ENCODE measurements at regions not wholly inside any gene's neighbourhood (a gene's known extent, or its start where the extent isn't known, plus 50 kb on each side); places are given as distances from the start of the nearest gene placed in this dataset.

GRCh38 chrX:113804819-113805218 is 779.1 kb upstream of the HTR2C start:
- Histone ChIP-seq H3K27me3 (ENCODE audit: control insufficient read depth in 1 of 2, insufficient read depth in 1 of 2, low read length in 2 of 2) (peaks cover 0 to 18% of the 10 kb centered on the region in 2 experiments), H3K4ac (ENCODE audit: low read depth in 1 of 2, low read length in 2 of 2) (no peak overlapping the region), H2BK120ac (ENCODE audit: low read depth, low read length) (no peak overlapping the region), H3K4me3 (ENCODE audit: insufficient read depth in 1 of 2, low read depth in 1 of 2, low read length in 2 of 2) (no peak overlapping the region), H4K91ac (ENCODE audit: low read length) (no peak overlapping the region), H3K79me1 (replicated peaks; ENCODE audit: low read length, poor library complexity, severe bottlenecking) (no peaks in the 10 kb centered on the region), H4K8ac (ENCODE audit: low read length) (no peak overlapping the region), H3K23ac (ENCODE audit: low read length in 2 of 2) (no peak overlapping the region), H3K9me3 (ENCODE audit: control insufficient read depth, low read length) (no peaks in the 10 kb centered on the region), H3K14ac (ENCODE audit: low read length in 2 of 2) (no peak overlapping the region), H3K9ac (ENCODE audit: low read length) (no peak overlapping the region), H2BK15ac (ENCODE audit: low read depth, poor library complexity, severe bottlenecking) (no peak overlapping the region), H3K4me2 (ENCODE audit: low read length, poor library complexity, severe bottlenecking) (no peak overlapping the region), H3K18ac (ENCODE audit: low read depth in 1 of 2, low read length in 2 of 2) (no peak overlapping the region), H2BK12ac (ENCODE audit: low read length in 2 of 2) (no peak overlapping the region), H3K27ac (ENCODE audit: low read length, poor library complexity, severe bottlenecking) (no peak overlapping the region), H3K4me1 (ENCODE audit: control insufficient read depth, insufficient read depth, low read depth, low read length) (no peaks in the 10 kb centered on the region), H3K36me3 (ENCODE audit: control insufficient read depth in 1 of 2, insufficient read depth in 2 of 2, low read depth in 1 of 2, low read length in 2 of 2) (no peaks in the 10 kb centered on the region), H2AK5ac (ENCODE audit: low read length, severe bottlenecking) (no peak overlapping the region), H2AFZ (ENCODE audit: low read depth, low read length) (no peak overlapping the region), H2BK5ac (ENCODE audit: low read depth, low read length, poor library complexity, severe bottlenecking) (no peak overlapping the region)
- WGBS = 100% methylated on average over 2 of the region's 3 CpGs
- DNase-seq = no peak

- Histone ChIP-seq H2BK12ac (ENCODE audit: low read length in 2 of 2) (no peak overlapping the region), H3K18ac (ENCODE audit: low read depth in 1 of 2, low read length in 2 of 2) (no peak overlapping the region), H3K23ac (ENCODE audit: low read length in 2 of 2) (no peak overlapping the region), H3K27me3 (ENCODE audit: control insufficient read depth in 1 of 2, insufficient read depth in 1 of 2, low read length in 2 of 2) (peaks cover 0 to 18% of the 10 kb centered on the region in 2 experiments), H3K4me1 (ENCODE audit: control insufficient read depth, insufficient read depth, low read depth, low read length) (no peaks in the 10 kb centered on the region), H3K4me2 (ENCODE audit: low read length, poor library complexity, severe bottlenecking) (no peak overlapping the region), H3K79me1 (replicated peaks; ENCODE audit: low read length, poor library complexity, severe bottlenecking) (no peaks in the 10 kb centered on the region), H4K91ac (ENCODE audit: low read length) (no peak overlapping the region), H3K4me3 (ENCODE audit: insufficient read depth in 1 of 2, low read depth in 1 of 2, low read length in 2 of 2) (no peak overlapping the region), H2AFZ (ENCODE audit: low read depth, low read length) (no peak overlapping the region), H3K4ac (ENCODE audit: low read depth in 1 of 2, low read length in 2 of 2) (no peak overlapping the region), H4K8ac (ENCODE audit: low read length) (no peak overlapping the region), H2BK15ac (ENCODE audit: low read depth, poor library complexity, severe bottlenecking) (no peak overlapping the region), H2BK120ac (ENCODE audit: low read depth, low read length) (no peak overlapping the region), H3K36me3 (ENCODE audit: control insufficient read depth in 1 of 2, insufficient read depth in 2 of 2, low read depth in 1 of 2, low read length in 2 of 2) (no peaks in the 10 kb centered on the region), H2AK5ac (ENCODE audit: low read length, severe bottlenecking) (no peak overlapping the region), H3K9ac (ENCODE audit: low read length) (no peak overlapping the region), H3K14ac (ENCODE audit: low read length in 2 of 2) (no peak overlapping the region), H3K9me3 (ENCODE audit: control insufficient read depth, low read length) (no peaks in the 10 kb centered on the region), H3K27ac (ENCODE audit: low read length, poor library complexity, severe bottlenecking) (no peak overlapping the region), H2BK5ac (ENCODE audit: low read depth, low read length, poor library complexity, severe bottlenecking) (no peak overlapping the region)
- 64% methylated on average over 2 of the region's 3 CpGs for WGBS
- DNase-seq = no peak
Measured at GRCh38 chrX:113804291-113804690, 779.6 kb upstream of the HTR2C start.

GRCh38 chrX:113802837-113803236 is 781.0 kb upstream of the HTR2C start:
- no peak overlapping the region for H3K27ac ChIP-seq (ENCODE audit: low read length, poor library complexity, severe bottlenecking)
- H3K79me1 ChIP-seq (replicated peaks; ENCODE audit: low read length, poor library complexity, severe bottlenecking) = no peaks in the 10 kb centered on the region
- H2BK15ac ChIP-seq (ENCODE audit: low read depth, poor library complexity, severe bottlenecking) = no peak overlapping the region
- no peak overlapping the region for H3K4ac ChIP-seq (ENCODE audit: low read depth in 1 of 2, low read length in 2 of 2)
- H2AFZ ChIP-seq (ENCODE audit: low read depth, low read length) = no peak overlapping the region
- H3K18ac ChIP-seq (ENCODE audit: low read depth in 1 of 2, low read length in 2 of 2) = no peak overlapping the region
- H4K91ac ChIP-seq (ENCODE audit: low read length) = no peak overlapping the region
- no peak overlapping the region for H2BK12ac ChIP-seq (ENCODE audit: low read length in 2 of 2)
- no peak overlapping the region for H2BK5ac ChIP-seq (ENCODE audit: low read depth, low read length, poor library complexity, severe bottlenecking)
- no peak overlapping the region for H3K4me2 ChIP-seq (ENCODE audit: low read length, poor library complexity, severe bottlenecking)
- no peak overlapping the region for H2AK5ac ChIP-seq (ENCODE audit: low read length, severe bottlenecking)
- peaks cover 0 to 16% of the 10 kb centered on the region in 2 experiments for H3K27me3 ChIP-seq (ENCODE audit: control insufficient read depth in 1 of 2, insufficient read depth in 1 of 2, low read length in 2 of 2)
- WGBS = no CpG with 5 or more reads among the region's 4 CpGs
- no peak overlapping the region for H3K23ac ChIP-seq (ENCODE audit: low read length in 2 of 2)
- no peak overlapping the region for H3K4me3 ChIP-seq (ENCODE audit: insufficient read depth in 1 of 2, low read depth in 1 of 2, low read length in 2 of 2)
- H3K4me1 ChIP-seq (ENCODE audit: control insufficient read depth, insufficient read depth, low read depth, low read length) = no peaks in the 10 kb centered on the region
- no peak overlapping the region for H3K14ac ChIP-seq (ENCODE audit: low read length in 2 of 2)
- no peak overlapping the region for H3K9ac ChIP-seq (ENCODE audit: low read length)
- H2BK120ac ChIP-seq (ENCODE audit: low read depth, low read length) = no peak overlapping the region
- no peak for DNase-seq
- H4K8ac ChIP-seq (ENCODE audit: low read length) = no peak overlapping the region
- H3K36me3 ChIP-seq (ENCODE audit: control insufficient read depth in 1 of 2, insufficient read depth in 2 of 2, low read depth in 1 of 2, low read length in 2 of 2) = no peaks in the 10 kb centered on the region
- no peaks in the 10 kb centered on the region for H3K9me3 ChIP-seq (ENCODE audit: control insufficient read depth, low read length)

GRCh38 chrX:113800955-113801354 is 782.9 kb upstream of the HTR2C start:
- no peak overlapping the region for H3K23ac ChIP-seq (ENCODE audit: low read length in 2 of 2)
- no peak overlapping the region for H3K4me2 ChIP-seq (ENCODE audit: low read length, poor library complexity, severe bottlenecking)
- H3K27ac ChIP-seq (ENCODE audit: low read length, poor library complexity, severe bottlenecking) = no peak overlapping the region
- no peak overlapping the region for H2BK12ac ChIP-seq (ENCODE audit: low read length in 2 of 2)
- no peaks in the 10 kb centered on the region for H3K79me1 ChIP-seq (replicated peaks; ENCODE audit: low read length, poor library complexity, severe bottlenecking)
- H3K4me3 ChIP-seq (ENCODE audit: insufficient read depth in 1 of 2, low read depth in 1 of 2, low read length in 2 of 2) = no peak overlapping the region
- DNase-seq = no peak
- H4K91ac ChIP-seq (ENCODE audit: low read length) = no peak overlapping the region
- no peak overlapping the region for H3K14ac ChIP-seq (ENCODE audit: low read length in 2 of 2)
- no peak overlapping the region for H2BK15ac ChIP-seq (ENCODE audit: low read depth, poor library complexity, severe bottlenecking)
- no peak overlapping the region for H2BK5ac ChIP-seq (ENCODE audit: low read depth, low read length, poor library complexity, severe bottlenecking)
- no peaks in the 10 kb centered on the region for H3K36me3 ChIP-seq (ENCODE audit: control insufficient read depth in 1 of 2, insufficient read depth in 2 of 2, low read depth in 1 of 2, low read length in 2 of 2)
- no peak overlapping the region for H3K9ac ChIP-seq (ENCODE audit: low read length)
- no peak overlapping the region for H3K18ac ChIP-seq (ENCODE audit: low read depth in 1 of 2, low read length in 2 of 2)
- H2AK5ac ChIP-seq (ENCODE audit: low read length, severe bottlenecking) = no peak overlapping the region
- H4K8ac ChIP-seq (ENCODE audit: low read length) = no peak overlapping the region
- H3K9me3 ChIP-seq (ENCODE audit: control insufficient read depth, low read length) = no peaks in the 10 kb centered on the region
- H2AFZ ChIP-seq (ENCODE audit: low read depth, low read length) = no peak overlapping the region
- H3K27me3 ChIP-seq (ENCODE audit: control insufficient read depth in 1 of 2, insufficient read depth in 1 of 2, low read length in 2 of 2) = peaks cover 0 to 13% of the 10 kb centered on the region in 2 experiments
- no peaks in the 10 kb centered on the region for H3K4me1 ChIP-seq (ENCODE audit: control insufficient read depth, insufficient read depth, low read depth, low read length)
- no peak overlapping the region for H3K4ac ChIP-seq (ENCODE audit: low read depth in 1 of 2, low read length in 2 of 2)
- no peak overlapping the region for H2BK120ac ChIP-seq (ENCODE audit: low read depth, low read length)
